ENCODE measurements at regions not wholly inside any gene's neighbourhood (a gene's known extent, or its start where the extent isn't known, plus 50 kb on each side); places are given as distances from the start of the nearest gene placed in this dataset.

GRCh38 chr17:72212041-72212440, 91.2 kb downstream of the SOX9 start:
- POLR2A ChIA-PET (ENCODE audit: low non-redundant PET), result interaction anchor here (0.6 kb wide), 1 partner anchor 170 kb away, joined by 3 read pairs; no protein-coding TSS in a partner anchor
- no peak overlapping the region for H3K4me3 ChIP-seq (ENCODE audit: low read depth, low read length, poor library complexity, severe bottlenecking)
- CTCF ChIA-PET, result no interaction called here
- H3K9me3 ChIP-seq (ENCODE audit: low read depth, low read length, poor library complexity, severe bottlenecking), result no peaks in the 10 kb centered on the region
- intact Hi-C loops (cut with micrococcal nuclease; ENCODE audit: unreplicated experiment), result no loop called here
- no peak for TF ChIP-seq EZH2 (IDR thresholded peaks at IDR 0.05; ENCODE audit: borderline replicate concordance, low read depth, low read length, poor library complexity, severe bottlenecking)
- TF ChIP-seq, protein P1, sequence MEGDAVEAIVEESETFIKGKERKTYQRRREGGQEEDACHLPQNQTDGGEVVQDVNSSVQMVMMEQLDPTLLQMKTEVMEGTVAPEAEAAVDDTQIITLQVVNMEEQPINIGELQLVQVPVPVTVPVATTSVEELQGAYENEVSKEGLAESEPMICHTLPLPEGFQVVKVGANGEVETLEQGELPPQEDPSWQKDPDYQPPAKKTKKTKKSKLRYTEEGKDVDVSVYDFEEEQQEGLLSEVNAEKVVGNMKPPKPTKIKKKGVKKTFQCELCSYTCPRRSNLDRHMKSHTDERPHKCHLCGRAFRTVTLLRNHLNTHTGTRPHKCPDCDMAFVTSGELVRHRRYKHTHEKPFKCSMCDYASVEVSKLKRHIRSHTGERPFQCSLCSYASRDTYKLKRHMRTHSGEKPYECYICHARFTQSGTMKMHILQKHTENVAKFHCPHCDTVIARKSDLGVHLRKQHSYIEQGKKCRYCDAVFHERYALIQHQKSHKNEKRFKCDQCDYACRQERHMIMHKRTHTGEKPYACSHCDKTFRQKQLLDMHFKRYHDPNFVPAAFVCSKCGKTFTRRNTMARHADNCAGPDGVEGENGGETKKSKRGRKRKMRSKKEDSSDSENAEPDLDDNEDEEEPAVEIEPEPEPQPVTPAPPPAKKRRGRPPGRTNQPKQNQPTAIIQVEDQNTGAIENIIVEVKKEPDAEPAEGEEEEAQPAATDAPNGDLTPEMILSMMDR (conservative IDR thresholded peaks at IDR 0.05; ENCODE audit: low read depth, low read length), result no peak
- no peaks in the 10 kb centered on the region for H3K36me3 ChIP-seq (ENCODE audit: insufficient read depth, low read length, poor library complexity, severe bottlenecking)
- no TSS peak for BruUV-seq (replicated peaks)
- no peaks in the 10 kb centered on the region for H3K27me3 ChIP-seq (replicated peaks; ENCODE audit: insufficient read depth, low read depth, low read length, poor library complexity)
- DNase-seq (ENCODE audit: low spot score), result no peak
- H3K4me1 ChIP-seq (ENCODE audit: insufficient read depth, low read length, poor library complexity, severe bottlenecking), result no peaks in the 10 kb centered on the region
- no peak overlapping the region for H3K27ac ChIP-seq (ENCODE audit: low read depth, low read length, poor library complexity, severe bottlenecking)

- Histone ChIP-seq H3K27ac (ENCODE audit: low read depth, low read length, poor library complexity, severe bottlenecking) (no peak overlapping the region), H3K4me3 (ENCODE audit: low read depth, low read length, poor library complexity, severe bottlenecking) (no peak overlapping the region), H3K36me3 (ENCODE audit: insufficient read depth, low read length, poor library complexity, severe bottlenecking) (no peaks in the 10 kb centered on the region), H3K9me3 (ENCODE audit: low read depth, low read length, poor library complexity, severe bottlenecking) (no peaks in the 10 kb centered on the region), H3K4me1 (ENCODE audit: insufficient read depth, low read length, poor library complexity, severe bottlenecking) (peaks cover 5% of the 10 kb centered on the region), H3K27me3 (replicated peaks; ENCODE audit: insufficient read depth, low read depth, low read length, poor library complexity) (no peaks in the 10 kb centered on the region)
- no peak for TF ChIP-seq EZH2 (IDR thresholded peaks at IDR 0.05; ENCODE audit: borderline replicate concordance, low read depth, low read length, poor library complexity, severe bottlenecking)
- TF ChIP-seq, protein P1 (conservative IDR thresholded peaks at IDR 0.05; ENCODE audit: low read depth, low read length), result no peak
- BruUV-seq (replicated peaks), result no TSS peak
- no peak for DNase-seq (ENCODE audit: low spot score)
- intact Hi-C loops (cut with micrococcal nuclease; ENCODE audit: unreplicated experiment), result no loop called here
- CTCF ChIA-PET, result no interaction called here
- POLR2A ChIA-PET (ENCODE audit: low non-redundant PET), result no interaction called here
These were observed 94.7 kb downstream of the SOX9 start for GRCh38 chr17:72215490-72215889.

DNA sequence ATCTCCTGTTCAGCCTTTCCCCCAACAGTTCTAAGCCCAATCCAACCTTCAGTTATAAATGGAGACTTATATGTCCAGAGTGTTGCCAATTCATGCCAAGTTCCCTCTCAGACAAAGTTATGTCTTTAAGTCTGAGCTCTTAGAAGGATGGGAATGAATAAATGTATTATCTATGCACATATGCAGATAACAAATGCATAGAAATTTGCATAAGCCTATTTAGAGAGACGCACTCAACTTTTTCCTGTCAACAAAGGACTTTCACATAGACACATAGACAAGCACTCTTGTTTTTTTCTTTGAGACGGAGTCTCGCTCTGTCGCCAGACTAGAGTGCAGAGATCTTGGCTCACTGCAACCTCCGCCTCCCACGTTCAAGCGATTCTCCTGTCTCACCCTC, 95.1 kb downstream of the SOX9 start:
- POLR2A ChIA-PET (ENCODE audit: low non-redundant PET), result no interaction called here
- Histone ChIP-seq H3K27ac (ENCODE audit: low read depth, low read length, poor library complexity, severe bottlenecking) (no peak overlapping the region), H3K36me3 (ENCODE audit: insufficient read depth, low read length, poor library complexity, severe bottlenecking) (no peaks in the 10 kb centered on the region), H3K4me1 (ENCODE audit: insufficient read depth, low read length, poor library complexity, severe bottlenecking) (peaks cover 5% of the 10 kb centered on the region), H3K4me3 (ENCODE audit: low read depth, low read length, poor library complexity, severe bottlenecking) (no peak overlapping the region), H3K9me3 (ENCODE audit: low read depth, low read length, poor library complexity, severe bottlenecking) (no peaks in the 10 kb centered on the region), H3K27me3 (replicated peaks; ENCODE audit: insufficient read depth, low read depth, low read length, poor library complexity) (no peaks in the 10 kb centered on the region)
- no TSS peak for BruUV-seq (replicated peaks)
- no peak for TF ChIP-seq EZH2 (IDR thresholded peaks at IDR 0.05; ENCODE audit: borderline replicate concordance, low read depth, low read length, poor library complexity, severe bottlenecking)
- TF ChIP-seq, protein P1 (conservative IDR thresholded peaks at IDR 0.05; ENCODE audit: low read depth, low read length), result no peak
- intact Hi-C loops (cut with micrococcal nuclease; ENCODE audit: unreplicated experiment), result no loop called here
- DNase-seq (ENCODE audit: low spot score), result no peak
- CTCF ChIA-PET, result no interaction called here

Data from A673 (cell line).